GM13976 (cell line): ENCODE measurements at regions not wholly inside any gene's neighbourhood (a gene's known extent, or its start where the extent isn't known, plus 50 kb on each side); places are given as distances from the start of the nearest gene placed in this dataset.

Source experiments
- DNase-seq: peaks from one replicate; pipeline ENCODE4 v3.0.0; 2012; ENCODE audit warnings: low spot score
- CTCF ChIP-seq: IDR thresholded peaks from 2 replicates; pipeline ENCODE4 v1.5.1; 2012; ENCODE audit warnings: borderline replicate concordance, mild to moderate bottlenecking; ENCODE audit not compliant: insufficient read depth; ENCODE audit errors: extremely low read depth, missing control alignments, control extremely low read depth
- in situ Hi-C: fragments of 300-500 bp; cut with MboI; formaldehyde crosslinking; loops from one replicate; pipeline ENCODE4 v1.12.0; 2022; ENCODE audit warnings: low sequenced_read_pairs, mixed read lengths, inconsistent platforms; ENCODE audit not compliant: unreplicated experiment

- TF ChIP-seq CTCF: no peak
- in situ Hi-C loops: no loop called here
- DNase-seq: no peak
These were observed 268.8 kb upstream of the GATB start for GRCh38 chr4:152029631-152030030.

GRCh38 chr4:152028131-152028530 lies 267.3 kb upstream of the GATB start:
- TF ChIP-seq CTCF: no peak
- no peak for DNase-seq
- in situ Hi-C loops: no loop called here

- no peak for DNase-seq
- no peak for TF ChIP-seq CTCF
- in situ Hi-C loops: no loop called here
These were observed 264.1 kb upstream of the GATB start for GRCh38 chr4:152024881-152025280.

- in situ Hi-C loops: no loop called here
- DNase-seq: no peak
- no peak for TF ChIP-seq CTCF
These were observed 262.9 kb upstream of the GATB start for GRCh38 chr4:152023674-152024073.

GRCh38 chr4:152022543-152022942 lies 261.7 kb upstream of the GATB start:
- in situ Hi-C loops: no loop called here
- no peak for TF ChIP-seq CTCF
- DNase-seq: no peak

GRCh38 chr4:152021788-152022438 lies 261.1 kb upstream of the GATB start:
- DNase-seq: no peak
- no peak for TF ChIP-seq CTCF
- in situ Hi-C loops: no loop called here
